OCI-LY3 (cell line): ENCODE measurements at regions not wholly inside any gene's neighbourhood (a gene's known extent, or its start where the extent isn't known, plus 50 kb on each side); places are given as distances from the start of the nearest gene placed in this dataset.

Experiments
- H2AFZ ChIP-seq: fragments of 200-600, 300-600 bp; shearing (Covaris generic); 2 replicates; pipeline ENCODE4 v1.6.0; 2014; ENCODE audit warnings: antibody characterized with exemption, low read depth, low read length
- H3K27ac ChIP-seq: fragments of 200-600, 300-600 bp; sonication (generic); 2 replicates; pipeline ENCODE4 v1.5.1; 2014; ENCODE audit warnings: mild to moderate bottlenecking, low read length, moderate library complexity, mixed read lengths
- H3K27me3 ChIP-seq: fragments of 200-600, 300-600 bp; sonication (generic); 2 replicates; pipeline ENCODE4 v1.6.1; 2014; ENCODE audit warnings: low read depth, low read length, mixed read lengths
- H3K36me3 ChIP-seq: fragments of 200-600, 300-600 bp; sonication (generic); replicated peaks from 2 replicates; pipeline ENCODE3; 2014; ENCODE audit warnings: low read depth, low read length, mixed read lengths
- H3K4me1 ChIP-seq: fragments of 300-600, 200-600 bp; sonication (generic); 2 replicates; pipeline ENCODE4 v1.6.1; 2014; ENCODE audit warnings: low read length, mixed read lengths
- H3K4me2 ChIP-seq: fragments of 200-600, 300-600 bp; sonication (generic); 2 replicates; pipeline ENCODE4 v1.6.1; 2014; ENCODE audit warnings: low read length, mixed read lengths
- H3K4me3 ChIP-seq: fragments of 300-600, 200-600 bp; sonication (generic); 2 replicates; pipeline ENCODE4 v1.5.1; 2014; ENCODE audit warnings: antibody characterized with exemption, mild to moderate bottlenecking, low read length, moderate library complexity
- H3K79me2 ChIP-seq: fragments of 300-600, 200-600 bp; shearing (Covaris generic); 2 replicates; pipeline ENCODE4 v1.6.1; 2014; ENCODE audit warnings: mild to moderate bottlenecking, low read length, mixed read lengths
- H3K9ac ChIP-seq: fragments of 300-600, 200-600 bp; shearing (Covaris generic); 2 replicates; pipeline ENCODE4 v1.6.0; 2014; ENCODE audit warnings: mild to moderate bottlenecking, low read length, moderate library complexity
- H3K9me3 ChIP-seq: fragments of 200-600, 300-600 bp; shearing (Covaris generic); 2 replicates; pipeline ENCODE4 v1.6.1; 2014; ENCODE audit warnings: low read length, mixed read lengths; ENCODE audit not compliant: insufficient read depth
- H4K20me1 ChIP-seq: fragments of 200-600, 300-600 bp; sonication (generic); 2 replicates; pipeline ENCODE4 v1.6.1; 2016; ENCODE audit warnings: low read length, mixed read lengths; ENCODE audit not compliant: insufficient read depth
- EZH2phosphoT487 ChIP-seq: fragments of 200-600 bp; shearing (Covaris generic); IDR thresholded peaks from 2 replicates; pipeline ENCODE4 v1.6.1; 2018; ENCODE audit warnings: antibody characterized with exemption, mixed run types, low read depth
- TF ChIP-seq, protein P1 (sequence below): fragments of 200-600, 300-600 bp; sonication (generic); IDR thresholded peaks from 2 replicates; pipeline ENCODE4 v1.5.1; 2014; ENCODE audit warnings: antibody characterized with exemption, low read length, low read depth

DNA sequence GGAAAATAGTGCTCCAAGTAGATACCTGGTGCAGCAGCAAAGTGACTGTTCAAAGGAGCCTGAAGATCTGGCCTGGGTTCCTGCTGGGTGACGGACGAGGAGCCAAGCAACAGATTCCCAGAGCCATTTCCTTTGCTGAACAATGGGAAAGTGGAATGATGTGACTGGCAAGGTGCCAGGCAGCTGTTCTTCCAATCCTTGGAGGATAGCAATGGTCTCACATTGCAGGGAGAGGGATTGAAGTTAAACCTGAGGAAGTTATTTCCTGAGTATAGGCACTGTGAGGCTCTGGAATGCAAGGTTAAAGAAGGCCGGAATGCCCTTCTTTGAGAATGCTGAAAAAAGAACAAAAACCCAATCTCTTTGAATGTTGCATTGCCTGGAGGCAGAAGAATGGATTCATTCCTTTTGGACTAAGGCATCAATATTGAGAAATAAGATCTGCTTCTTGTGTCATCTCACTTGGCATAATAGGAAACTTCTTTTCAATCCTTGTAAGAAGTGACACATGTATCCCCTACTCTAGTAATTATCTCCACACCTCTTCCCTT, 223.8 kb downstream of the BLID start:
- Histone ChIP-seq H3K4me2 (no peak overlapping the region), H3K4me3 (no peak overlapping the region), H3K9me3 (no peaks in the 10 kb centered on the region), H3K27me3 (peaks cover 3% of the 10 kb centered on the region; the same call in 1 of the 2 replicates), H3K36me3 (no peaks in the 10 kb centered on the region), H3K9ac (no peak overlapping the region), H2AFZ (no peak overlapping the region), H4K20me1 (no peaks in the 10 kb centered on the region), H3K79me2 (no peaks in the 10 kb centered on the region), H3K27ac (no peak overlapping the region), H3K4me1 (peaks cover 18% of the 10 kb centered on the region)
- TF ChIP-seq, protein P1, sequence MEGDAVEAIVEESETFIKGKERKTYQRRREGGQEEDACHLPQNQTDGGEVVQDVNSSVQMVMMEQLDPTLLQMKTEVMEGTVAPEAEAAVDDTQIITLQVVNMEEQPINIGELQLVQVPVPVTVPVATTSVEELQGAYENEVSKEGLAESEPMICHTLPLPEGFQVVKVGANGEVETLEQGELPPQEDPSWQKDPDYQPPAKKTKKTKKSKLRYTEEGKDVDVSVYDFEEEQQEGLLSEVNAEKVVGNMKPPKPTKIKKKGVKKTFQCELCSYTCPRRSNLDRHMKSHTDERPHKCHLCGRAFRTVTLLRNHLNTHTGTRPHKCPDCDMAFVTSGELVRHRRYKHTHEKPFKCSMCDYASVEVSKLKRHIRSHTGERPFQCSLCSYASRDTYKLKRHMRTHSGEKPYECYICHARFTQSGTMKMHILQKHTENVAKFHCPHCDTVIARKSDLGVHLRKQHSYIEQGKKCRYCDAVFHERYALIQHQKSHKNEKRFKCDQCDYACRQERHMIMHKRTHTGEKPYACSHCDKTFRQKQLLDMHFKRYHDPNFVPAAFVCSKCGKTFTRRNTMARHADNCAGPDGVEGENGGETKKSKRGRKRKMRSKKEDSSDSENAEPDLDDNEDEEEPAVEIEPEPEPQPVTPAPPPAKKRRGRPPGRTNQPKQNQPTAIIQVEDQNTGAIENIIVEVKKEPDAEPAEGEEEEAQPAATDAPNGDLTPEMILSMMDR, result no peak
- no peak for TF ChIP-seq EZH2phosphoT487

DNA sequence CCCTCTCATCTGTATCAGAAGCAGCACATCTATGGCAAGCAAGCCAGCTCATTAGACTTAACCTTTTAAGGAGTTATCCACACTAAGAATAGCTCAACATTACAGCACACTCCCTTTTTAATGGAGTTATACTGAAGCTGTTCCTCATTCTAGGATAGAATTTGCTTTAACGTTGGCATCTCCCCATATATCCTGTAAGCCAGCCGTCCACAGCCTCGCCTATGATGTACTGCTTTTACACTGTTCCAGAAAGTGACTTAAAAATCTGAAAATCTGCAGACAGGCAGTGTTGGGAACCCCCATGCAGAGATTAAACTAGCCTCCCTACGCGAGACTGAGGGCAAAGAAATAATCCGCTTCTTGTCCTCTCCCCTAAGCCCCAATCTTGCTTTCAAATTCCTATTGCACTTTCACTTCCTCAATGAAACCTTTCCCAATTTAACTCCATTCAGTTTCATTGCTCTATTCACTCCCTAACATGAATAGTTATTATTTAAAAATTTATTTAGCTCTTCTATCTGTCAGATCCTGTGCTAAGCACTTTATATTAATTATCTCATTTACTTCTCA, 225.0 kb downstream of the BLID start:
- Histone ChIP-seq H3K36me3 (no peaks in the 10 kb centered on the region), H4K20me1 (no peaks in the 10 kb centered on the region), H3K79me2 (no peaks in the 10 kb centered on the region), H3K27me3 (no peaks in the 10 kb centered on the region), H3K9me3 (no peaks in the 10 kb centered on the region), H3K27ac (no peak overlapping the region), H2AFZ (no peak overlapping the region), H3K4me1 (peaks cover 18% of the 10 kb centered on the region), H3K4me3 (no peak overlapping the region), H3K4me2 (no peak overlapping the region), H3K9ac (no peak overlapping the region)
- TF ChIP-seq, protein P1, result no peak
- TF ChIP-seq EZH2phosphoT487, result no peak

DNA sequence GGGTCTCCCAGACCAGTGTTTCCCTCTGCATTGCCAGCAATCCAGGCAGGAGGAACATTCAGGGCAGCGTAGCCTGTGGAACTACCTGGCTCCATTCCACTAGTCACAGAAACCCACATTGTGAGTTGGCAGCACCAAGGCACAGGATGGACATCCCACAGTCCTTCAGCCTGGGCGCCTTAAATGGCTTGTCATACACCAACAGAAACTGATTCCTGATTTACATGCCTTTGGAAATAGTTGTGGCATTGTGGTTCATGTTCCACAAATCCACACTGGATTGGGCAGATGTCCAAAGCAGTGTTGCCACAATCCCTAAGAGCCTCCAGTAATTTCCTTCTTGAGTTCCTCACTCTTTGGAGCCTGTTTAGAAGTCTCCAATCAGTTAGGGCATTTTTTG, 225.6 kb downstream of the BLID start:
- H3K4me2 ChIP-seq, result no peak overlapping the region
- no peak overlapping the region for H3K27ac ChIP-seq

DNA sequence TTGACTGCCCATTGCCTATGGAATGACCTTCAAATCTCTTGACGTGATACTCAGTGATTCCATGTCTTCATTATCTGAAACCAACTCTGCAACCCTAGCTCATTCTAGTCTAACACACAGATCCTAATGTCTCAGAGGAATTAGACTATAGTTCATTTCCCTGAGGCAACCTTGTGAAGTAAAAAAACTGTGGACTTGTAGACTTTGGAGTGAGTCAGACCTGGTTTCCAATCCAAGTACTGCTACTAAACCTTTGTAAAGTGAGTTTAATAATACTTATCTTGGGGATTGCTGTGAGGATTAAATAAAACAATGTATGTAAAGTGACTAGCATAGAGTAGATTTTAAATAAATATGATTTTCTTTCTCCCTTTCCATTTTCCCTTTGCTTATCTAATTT, 226.1 kb downstream of the BLID start:
- no peak overlapping the region for H2AFZ ChIP-seq
- H3K4me2 ChIP-seq, result no peak overlapping the region
- H3K27ac ChIP-seq, result no peak overlapping the region
- H3K9ac ChIP-seq, result no peak overlapping the region
- H3K79me2 ChIP-seq, result no peaks in the 10 kb centered on the region
- peaks cover 18% of the 10 kb centered on the region for H3K4me1 ChIP-seq
- H3K4me3 ChIP-seq, result no peak overlapping the region
- no peaks in the 10 kb centered on the region for H3K9me3 ChIP-seq
- H3K36me3 ChIP-seq, result no peaks in the 10 kb centered on the region
- TF ChIP-seq, protein P1, result no peak
- no peak for TF ChIP-seq EZH2phosphoT487
- no peaks in the 10 kb centered on the region for H4K20me1 ChIP-seq
- no peaks in the 10 kb centered on the region for H3K27me3 ChIP-seq

More for the DNA sequence above, 225.6 kb downstream of the BLID start:
- no peak overlapping the region for H2AFZ ChIP-seq
- no peaks in the 10 kb centered on the region for H3K27me3 ChIP-seq
- no peaks in the 10 kb centered on the region for H3K79me2 ChIP-seq
- H3K4me3 ChIP-seq, result no peak overlapping the region
- H4K20me1 ChIP-seq, result no peaks in the 10 kb centered on the region
- no peaks in the 10 kb centered on the region for H3K36me3 ChIP-seq
- TF ChIP-seq, protein P1, result no peak
- no peak for TF ChIP-seq EZH2phosphoT487
- no peaks in the 10 kb centered on the region for H3K9me3 ChIP-seq
- H3K9ac ChIP-seq, result no peak overlapping the region
- peaks cover 18% of the 10 kb centered on the region for H3K4me1 ChIP-seq
